HUES6 (cell line): ENCODE measurements at regions not wholly inside any gene's neighbourhood (a gene's known extent, or its start where the extent isn't known, plus 50 kb on each side); places are given as distances from the start of the nearest gene placed in this dataset.

Source experiments
- H3K27ac ChIP-seq: 2 replicates; pipeline ENCODE4 v1.7.0; 2013; ENCODE audit warnings: low read depth, mild to moderate bottlenecking, low read length, inconsistent platforms
- H3K27me3 ChIP-seq: 2 replicates; pipeline ENCODE4 v1.6.1; 2013; ENCODE audit warnings: low read length; ENCODE audit not compliant: control insufficient read depth, insufficient read depth
- H3K36me3 ChIP-seq: 2 replicates; pipeline ENCODE4 v1.6.1; 2013; ENCODE audit warnings: low read length; ENCODE audit not compliant: control insufficient read depth, insufficient read depth
- H3K4me1 ChIP-seq: 2 replicates; pipeline ENCODE4 v1.6.1; 2013; ENCODE audit warnings: low read length; ENCODE audit not compliant: control insufficient read depth, insufficient read depth
- H3K4me3 ChIP-seq: 2 replicates; pipeline ENCODE4 v1.5.1; 2013; ENCODE audit warnings: low read depth, low read length
- H3K9ac ChIP-seq: one replicate; pipeline ENCODE4 v1.6.1; 2013; ENCODE audit warnings: mild to moderate bottlenecking, low read length
- H3K9me3 ChIP-seq: 2 replicates; pipeline ENCODE4 v1.6.1; 2013; ENCODE audit warnings: low read depth, low read length; ENCODE audit not compliant: control insufficient read depth, insufficient read depth

DNA sequence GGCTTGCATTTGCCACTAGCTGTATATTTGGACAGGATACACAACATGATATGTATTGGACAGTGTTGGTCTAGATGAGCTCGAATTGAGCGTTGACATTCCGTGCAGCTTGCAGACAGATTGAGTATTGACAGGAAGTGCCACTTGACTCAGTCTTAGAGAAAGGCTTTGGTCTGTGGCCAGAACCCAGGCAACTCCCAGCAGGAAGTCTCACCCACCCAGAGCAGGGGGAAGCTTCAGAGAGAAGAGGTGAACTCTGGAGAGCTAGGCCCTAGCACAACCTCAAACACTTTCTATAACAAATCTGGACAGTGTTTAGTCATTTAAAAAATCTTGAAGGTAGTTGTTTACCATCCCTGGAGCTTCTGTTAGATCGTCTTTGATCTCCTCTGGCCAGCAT lies 280.5 kb downstream of the FBXW7 start:
- peaks cover 27% of the 10 kb centered on the region for H3K4me1 ChIP-seq

DNA sequence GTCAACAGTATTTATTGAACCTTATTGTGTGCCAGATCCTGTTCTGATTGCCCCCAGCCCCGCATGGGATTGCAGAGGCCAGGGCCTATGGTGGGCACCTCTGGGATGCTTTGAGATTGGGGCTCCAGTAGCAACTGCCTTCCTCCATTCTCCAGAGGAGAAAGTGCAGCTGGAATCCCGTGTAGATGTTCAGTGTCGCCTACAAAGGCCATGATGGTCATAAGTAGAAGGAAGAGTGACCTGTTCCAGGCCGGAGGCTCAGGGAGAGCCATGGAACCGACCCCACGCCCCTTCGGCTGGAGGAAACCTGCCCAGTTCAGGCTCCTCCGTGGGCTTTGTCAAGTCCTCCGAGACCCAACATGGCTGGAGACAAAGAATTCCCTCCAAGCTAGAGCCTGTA lies 287.5 kb downstream of the FBXW7 start:
- H3K27me3 ChIP-seq, result no peaks in the 10 kb centered on the region
- H3K9me3 ChIP-seq, result peaks cover 7% of the 10 kb centered on the region
- no peak overlapping the region for H3K9ac ChIP-seq
- no peak overlapping the region for H3K4me3 ChIP-seq
- no peaks in the 10 kb centered on the region for H3K36me3 ChIP-seq
- no peak overlapping the region for H3K27ac ChIP-seq
- H3K4me1 ChIP-seq, result peaks cover 4% of the 10 kb centered on the region; the same call in 1 of the 2 replicates

More for the DNA sequence above, 280.5 kb downstream of the FBXW7 start:
- H3K27ac ChIP-seq, result no peak overlapping the region
- H3K9ac ChIP-seq, result no peak overlapping the region
- H3K36me3 ChIP-seq, result no peaks in the 10 kb centered on the region
- no peak overlapping the region for H3K4me3 ChIP-seq
- H3K9me3 ChIP-seq, result peaks cover 13% of the 10 kb centered on the region
- no peaks in the 10 kb centered on the region for H3K27me3 ChIP-seq

DNA sequence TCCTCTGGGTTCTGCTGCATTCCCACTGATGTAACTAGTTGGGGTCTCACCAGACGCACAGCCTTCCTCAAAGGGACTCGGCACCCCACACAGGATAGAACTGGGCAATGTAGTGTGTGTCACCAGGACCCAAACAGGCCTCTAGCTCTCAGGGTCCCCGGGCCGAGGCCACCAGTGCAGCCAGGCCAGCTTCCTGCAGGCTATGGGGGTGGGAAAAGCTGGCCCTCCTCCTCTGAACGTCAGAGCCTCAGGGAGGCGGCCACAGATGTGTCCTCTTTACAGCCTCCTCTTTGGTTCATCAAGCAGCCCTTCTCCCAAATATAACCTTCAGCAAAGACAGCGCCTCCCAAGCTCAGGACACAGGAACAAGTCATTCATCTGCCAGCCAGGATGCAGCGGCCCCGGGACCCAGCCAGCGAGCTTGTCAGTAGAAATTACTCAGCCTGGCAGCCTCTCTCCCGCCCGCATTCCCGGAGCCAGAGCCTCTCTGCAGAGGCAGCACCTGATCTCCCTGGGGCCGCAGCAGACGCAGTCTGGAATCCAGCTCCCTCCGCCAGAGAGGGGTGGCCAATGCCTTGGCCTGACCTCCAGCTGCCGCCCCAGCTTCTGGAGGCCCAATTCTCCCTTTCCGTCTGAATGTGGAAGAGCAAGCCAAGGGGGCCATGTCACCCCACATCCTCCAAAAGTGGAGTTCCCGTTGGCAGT lies 288.5 kb downstream of the FBXW7 start:
- Histone ChIP-seq H3K27ac (no peak overlapping the region), H3K4me3 (no peak overlapping the region), H3K9ac (no peak overlapping the region), H3K36me3 (no peaks in the 10 kb centered on the region), H3K9me3 (peaks cover 7% of the 10 kb centered on the region), H3K27me3 (no peaks in the 10 kb centered on the region), H3K4me1 (peaks cover 7% of the 10 kb centered on the region; the same call in 1 of the 2 replicates)

DNA sequence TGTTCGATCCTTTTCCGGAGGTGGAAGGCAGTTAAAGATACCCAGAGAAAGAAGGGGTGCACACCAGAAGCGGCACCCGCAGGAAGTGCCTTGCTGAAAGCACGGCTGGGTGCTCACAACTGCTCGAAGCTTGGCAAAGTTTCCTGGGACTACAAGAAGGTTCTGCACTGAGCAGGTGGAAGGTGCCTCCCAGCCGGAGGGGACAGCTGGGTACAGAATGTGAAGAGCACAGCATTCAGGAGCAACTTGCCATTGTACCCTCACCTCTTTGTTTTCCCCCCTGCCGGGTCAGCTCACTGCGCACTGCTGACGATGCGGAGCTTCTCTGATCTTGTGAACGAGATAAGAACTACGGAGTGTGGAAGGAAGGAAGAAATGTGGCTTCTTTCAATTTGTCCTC lies 289.2 kb downstream of the FBXW7 start:
- no peaks in the 10 kb centered on the region for H3K27me3 ChIP-seq

DNA sequence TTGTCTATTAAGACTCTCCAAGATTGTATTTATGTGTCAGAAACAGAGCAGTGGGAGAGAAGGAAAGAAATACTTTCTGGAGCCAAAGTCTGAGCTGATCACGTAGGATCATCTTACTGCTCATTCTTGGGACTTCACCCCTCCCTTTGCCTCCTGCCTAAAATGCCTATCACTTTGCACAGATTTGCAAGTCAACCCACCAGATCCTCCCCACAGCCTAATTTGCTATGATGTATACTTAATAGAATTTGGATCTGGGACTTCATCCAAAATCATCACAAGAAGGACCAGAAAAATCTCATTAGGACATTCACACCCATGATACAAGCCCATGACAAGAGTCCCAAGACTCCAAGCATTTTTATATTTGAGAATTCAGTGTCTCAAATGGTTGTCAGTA lies 290.2 kb downstream of the FBXW7 start:
- H3K4me1 ChIP-seq, result peaks cover 7% of the 10 kb centered on the region; the same call in 1 of the 2 replicates
- H3K27me3 ChIP-seq, result no peaks in the 10 kb centered on the region
- H3K4me3 ChIP-seq, result no peak overlapping the region
- H3K9me3 ChIP-seq, result no peaks in the 10 kb centered on the region
- H3K36me3 ChIP-seq, result no peaks in the 10 kb centered on the region
- H3K27ac ChIP-seq, result no peak overlapping the region
- no peak overlapping the region for H3K9ac ChIP-seq

More for the DNA sequence above, 289.2 kb downstream of the FBXW7 start:
- H3K36me3 ChIP-seq, result no peaks in the 10 kb centered on the region
- peaks cover 7% of the 10 kb centered on the region; the same call in 1 of the 2 replicates for H3K4me1 ChIP-seq
- no peaks in the 10 kb centered on the region for H3K9me3 ChIP-seq
- H3K4me3 ChIP-seq, result no peak overlapping the region
- H3K27ac ChIP-seq, result no peak overlapping the region
- H3K9ac ChIP-seq, result no peak overlapping the region

DNA sequence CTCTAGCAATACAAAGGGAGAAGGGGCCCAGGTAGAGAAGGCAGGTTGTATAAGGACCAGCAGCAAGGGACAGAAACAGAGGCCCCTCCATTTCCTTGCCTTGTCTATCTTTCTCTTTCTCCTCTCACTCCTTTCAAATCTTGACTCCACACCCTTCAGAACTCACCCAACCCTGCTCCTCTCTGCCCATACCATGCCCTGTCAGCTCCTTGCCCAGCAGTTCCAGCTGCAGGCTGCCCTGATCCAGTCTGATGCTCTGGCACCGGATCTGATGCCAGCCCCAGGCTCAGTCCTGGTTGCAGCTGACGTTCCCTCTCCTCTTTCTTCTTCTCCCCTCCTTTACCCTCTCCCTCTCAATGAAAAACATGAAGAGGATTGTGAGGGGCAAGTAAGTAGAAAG lies 291.2 kb downstream of the FBXW7 start:
- Histone ChIP-seq H3K9me3 (no peaks in the 10 kb centered on the region), H3K9ac (no peak overlapping the region), H3K4me1 (peaks cover 7% of the 10 kb centered on the region; the same call in 1 of the 2 replicates), H3K27me3 (no peaks in the 10 kb centered on the region), H3K36me3 (no peaks in the 10 kb centered on the region), H3K27ac (no peak overlapping the region), H3K4me3 (no peak overlapping the region)

DNA sequence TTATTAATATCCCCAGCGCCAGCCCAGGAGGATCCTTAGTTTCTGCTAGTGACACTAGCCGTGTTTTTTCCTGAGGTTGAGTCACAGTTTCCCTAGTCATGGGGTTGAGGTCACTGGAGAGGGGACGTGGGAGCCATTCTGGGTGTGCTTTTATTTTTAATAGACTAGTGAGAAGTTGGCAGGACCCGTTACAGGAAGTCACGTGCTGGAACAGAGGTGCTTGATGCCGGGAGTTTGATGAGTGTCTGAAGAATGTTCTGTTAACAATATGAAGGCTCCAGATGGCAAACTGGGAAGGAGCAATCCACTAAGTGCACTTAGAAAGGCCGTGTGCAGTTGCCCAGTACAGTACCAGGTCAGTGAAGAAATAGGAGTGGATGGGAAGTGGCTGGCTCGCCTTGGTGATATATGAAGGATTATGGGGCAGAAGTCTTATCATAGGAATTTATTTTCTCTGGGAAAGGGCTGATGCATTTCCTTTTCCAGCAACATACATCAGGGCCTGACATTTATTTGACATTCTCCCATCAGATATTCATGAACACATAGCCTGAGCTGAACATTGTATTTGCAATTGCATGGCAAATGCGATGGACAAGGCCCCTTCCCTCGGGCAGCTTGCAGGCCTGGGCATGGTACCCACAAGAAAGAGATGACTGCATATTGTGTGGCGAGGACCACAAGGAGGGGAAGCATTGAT lies 291.8 kb downstream of the FBXW7 start:
- H3K36me3 ChIP-seq, result no peaks in the 10 kb centered on the region
- peaks cover 7% of the 10 kb centered on the region; the same call in 1 of the 2 replicates for H3K4me1 ChIP-seq
- H3K27me3 ChIP-seq, result no peaks in the 10 kb centered on the region

DNA sequence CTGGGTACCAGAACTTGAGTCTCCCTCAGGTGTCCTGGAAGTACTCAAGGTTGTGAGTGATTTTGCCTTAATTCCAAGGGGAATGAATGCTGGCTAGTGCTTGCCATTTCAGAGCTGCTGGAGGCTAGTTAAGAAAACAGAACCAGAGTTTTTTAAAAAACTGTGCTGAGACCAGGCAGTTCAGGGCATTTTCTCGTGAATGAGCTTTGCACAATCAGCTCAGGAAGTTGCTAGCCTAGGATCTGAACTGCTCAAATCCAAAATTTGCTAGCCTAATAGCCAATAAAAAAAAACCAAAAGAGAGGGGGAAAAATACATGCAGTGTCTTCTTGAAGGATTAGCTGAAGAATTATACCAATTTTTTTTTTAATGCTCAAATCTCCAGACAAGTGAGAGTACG lies 292.7 kb downstream of the FBXW7 start:
- no peaks in the 10 kb centered on the region for H3K27me3 ChIP-seq
- peaks cover 7% of the 10 kb centered on the region; the same call in 1 of the 2 replicates for H3K4me1 ChIP-seq
- no peak overlapping the region for H3K9ac ChIP-seq
- H3K9me3 ChIP-seq, result no peaks in the 10 kb centered on the region
- H3K4me3 ChIP-seq, result no peak overlapping the region
- no peaks in the 10 kb centered on the region for H3K36me3 ChIP-seq
- no peak overlapping the region for H3K27ac ChIP-seq

More for the DNA sequence above, 291.8 kb downstream of the FBXW7 start:
- no peak overlapping the region for H3K27ac ChIP-seq
- no peak overlapping the region for H3K9ac ChIP-seq
- H3K4me3 ChIP-seq, result no peak overlapping the region
- no peaks in the 10 kb centered on the region for H3K9me3 ChIP-seq

DNA sequence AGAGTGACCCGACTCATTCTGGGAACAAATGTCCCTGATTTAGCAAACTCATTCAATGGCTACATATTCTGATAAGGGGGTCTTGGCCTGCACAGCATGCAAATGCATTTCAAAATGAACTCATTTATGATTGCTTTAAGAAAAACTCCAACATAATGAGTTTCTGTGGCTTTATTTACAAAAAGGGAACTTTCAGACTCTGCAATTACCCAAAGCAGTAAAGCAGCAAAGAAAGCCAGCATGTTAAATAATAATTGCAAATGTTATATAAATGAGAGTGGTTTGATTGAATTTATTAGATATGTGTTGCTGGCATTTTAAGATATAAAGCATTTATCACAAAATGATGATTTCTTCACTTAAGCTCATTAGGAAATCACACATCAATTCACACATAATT lies 295.7 kb downstream of the FBXW7 start:
- Histone ChIP-seq H3K4me1 (peaks cover 3% of the 10 kb centered on the region; the same call in 1 of the 2 replicates), H3K9ac (no peak overlapping the region), H3K27me3 (no peaks in the 10 kb centered on the region), H3K4me3 (no peak overlapping the region), H3K36me3 (no peaks in the 10 kb centered on the region), H3K27ac (no peak overlapping the region), H3K9me3 (no peaks in the 10 kb centered on the region)

DNA sequence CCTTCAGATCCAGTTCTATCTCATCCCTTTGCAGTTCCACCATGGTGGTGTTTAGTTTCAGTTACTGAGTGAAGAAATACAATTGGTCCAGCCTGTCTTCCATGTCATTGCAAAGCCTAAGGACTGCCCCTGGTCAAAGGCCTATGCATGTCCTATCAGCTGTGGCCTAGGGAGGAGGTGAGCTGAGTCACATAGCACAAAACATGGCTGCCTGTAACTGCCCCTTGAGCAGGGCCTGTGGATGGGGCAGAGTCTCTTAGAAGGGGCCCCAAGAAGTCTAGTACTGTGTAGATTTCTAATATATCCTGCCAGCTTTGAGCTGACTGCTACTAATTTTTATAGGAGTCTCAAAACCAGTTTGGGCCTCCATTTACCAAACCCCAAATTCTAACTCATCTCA lies 296.7 kb downstream of the FBXW7 start:
- H3K27ac ChIP-seq, result no peak overlapping the region
- no peak overlapping the region for H3K9ac ChIP-seq
- no peaks in the 10 kb centered on the region for H3K9me3 ChIP-seq
- no peaks in the 10 kb centered on the region for H3K27me3 ChIP-seq
- H3K4me3 ChIP-seq, result no peak overlapping the region
- peaks cover 3% of the 10 kb centered on the region; the same call in 1 of the 2 replicates for H3K4me1 ChIP-seq
- H3K36me3 ChIP-seq, result no peaks in the 10 kb centered on the region

DNA sequence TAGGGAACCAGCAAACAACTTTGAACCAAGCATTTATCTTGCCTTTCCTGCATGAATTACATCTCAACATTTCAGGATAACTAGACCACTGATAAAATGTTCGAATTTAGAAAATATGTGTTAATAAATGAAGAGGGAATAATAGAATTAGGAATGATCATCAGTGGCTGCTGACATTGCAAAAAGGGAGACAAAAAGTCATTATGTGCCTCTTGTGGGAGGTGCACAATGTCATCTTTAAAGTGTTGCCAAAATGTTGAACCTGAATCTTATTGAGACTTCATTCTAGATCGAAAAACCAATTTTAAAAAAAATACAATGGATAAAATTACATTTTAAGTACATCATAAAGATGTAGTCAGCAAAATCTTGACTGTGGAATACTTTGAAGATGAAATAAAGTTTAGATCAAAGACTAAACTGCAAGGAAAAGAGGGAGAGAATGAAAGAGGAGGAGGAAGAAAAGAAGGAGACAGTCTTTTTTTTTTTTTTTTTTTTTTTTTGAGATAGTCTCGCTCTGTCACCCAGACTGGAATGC lies 299.3 kb downstream of the FBXW7 start:
- Histone ChIP-seq H3K9ac (no peak overlapping the region), H3K9me3 (peaks cover 2% of the 10 kb centered on the region; the same call in 1 of the 2 replicates), H3K27ac (no peak overlapping the region), H3K4me1 (no peaks in the 10 kb centered on the region), H3K27me3 (no peaks in the 10 kb centered on the region), H3K4me3 (no peak overlapping the region), H3K36me3 (no peaks in the 10 kb centered on the region)
